ENCODE measurements at regions not wholly inside any gene's neighbourhood (a gene's known extent, or its start where the extent isn't known, plus 50 kb on each side); places are given as distances from the start of the nearest gene placed in this dataset.

DNA sequence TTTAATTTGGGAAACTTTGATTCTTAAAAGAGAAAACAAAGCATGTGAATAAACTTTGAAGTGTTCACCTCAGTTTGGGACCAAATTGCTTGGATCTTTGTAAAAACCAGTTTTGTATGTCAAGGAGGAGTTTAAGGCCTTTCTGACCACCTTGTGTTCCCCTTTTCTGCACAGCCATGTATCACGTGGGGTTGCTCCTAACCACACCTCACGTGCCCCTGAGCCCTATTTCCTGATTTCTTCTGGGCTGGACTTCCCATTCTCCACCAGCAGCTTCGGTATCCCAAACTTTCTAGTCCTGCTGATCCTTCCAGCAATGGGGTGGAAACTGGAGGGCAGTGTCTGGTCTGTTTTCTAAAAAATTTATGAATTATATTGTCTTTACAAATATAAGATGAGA is 76.4 kb upstream of the STT3B start:
- DNase-seq (ENCODE audit: low read depth, low spot score), result no peak
- H3K27me3 ChIP-seq (ENCODE audit: control insufficient read depth in 2 of 2, insufficient read depth in 2 of 2, low read length in 2 of 2), result peaks cover 2 to 7% of the 10 kb centered on the region in 2 experiments
- no peak for TF ChIP-seq POLR2A (IDR thresholded peaks at IDR 0.05; ENCODE audit: low read depth, low read length)
- TF ChIP-seq GATA2 (IDR thresholded peaks at IDR 0.05; ENCODE audit: insufficient read depth, insufficient read length, low read depth, low read length), result no peak
- no peak for TF ChIP-seq JUN (IDR thresholded peaks at IDR 0.05; ENCODE audit: borderline replicate concordance, insufficient read depth, insufficient read length, low read depth)
- TF ChIP-seq FOS (IDR thresholded peaks at IDR 0.05; ENCODE audit: borderline replicate concordance, insufficient read depth, low read length), result no peak
- no peak for TF ChIP-seq EZH2 (IDR thresholded peaks at IDR 0.05; ENCODE audit: borderline replicate concordance, low read depth, low read length, severe bottlenecking)
- TF ChIP-seq POLR2AphosphoS5 (IDR thresholded peaks at IDR 0.05; ENCODE audit: insufficient read depth, low read depth, low read length), result no peak
- TF ChIP-seq, protein P1, sequence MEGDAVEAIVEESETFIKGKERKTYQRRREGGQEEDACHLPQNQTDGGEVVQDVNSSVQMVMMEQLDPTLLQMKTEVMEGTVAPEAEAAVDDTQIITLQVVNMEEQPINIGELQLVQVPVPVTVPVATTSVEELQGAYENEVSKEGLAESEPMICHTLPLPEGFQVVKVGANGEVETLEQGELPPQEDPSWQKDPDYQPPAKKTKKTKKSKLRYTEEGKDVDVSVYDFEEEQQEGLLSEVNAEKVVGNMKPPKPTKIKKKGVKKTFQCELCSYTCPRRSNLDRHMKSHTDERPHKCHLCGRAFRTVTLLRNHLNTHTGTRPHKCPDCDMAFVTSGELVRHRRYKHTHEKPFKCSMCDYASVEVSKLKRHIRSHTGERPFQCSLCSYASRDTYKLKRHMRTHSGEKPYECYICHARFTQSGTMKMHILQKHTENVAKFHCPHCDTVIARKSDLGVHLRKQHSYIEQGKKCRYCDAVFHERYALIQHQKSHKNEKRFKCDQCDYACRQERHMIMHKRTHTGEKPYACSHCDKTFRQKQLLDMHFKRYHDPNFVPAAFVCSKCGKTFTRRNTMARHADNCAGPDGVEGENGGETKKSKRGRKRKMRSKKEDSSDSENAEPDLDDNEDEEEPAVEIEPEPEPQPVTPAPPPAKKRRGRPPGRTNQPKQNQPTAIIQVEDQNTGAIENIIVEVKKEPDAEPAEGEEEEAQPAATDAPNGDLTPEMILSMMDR (IDR thresholded peaks at IDR 0.05; ENCODE audit: extremely low read depth in 1 of 2, insufficient read depth in 1 of 2, low read depth in 1 of 2, low read length in 2 of 2), result no peak
- TF ChIP-seq MYC (IDR thresholded peaks at IDR 0.05; ENCODE audit: low read depth, low read length), result no peak
- TF ChIP-seq, protein P2, sequence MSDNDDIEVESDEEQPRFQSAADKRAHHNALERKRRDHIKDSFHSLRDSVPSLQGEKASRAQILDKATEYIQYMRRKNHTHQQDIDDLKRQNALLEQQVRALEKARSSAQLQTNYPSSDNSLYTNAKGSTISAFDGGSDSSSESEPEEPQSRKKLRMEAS (IDR thresholded peaks at IDR 0.05; ENCODE audit: insufficient read depth, insufficient read length), result no peak
- H3K27ac ChIP-seq (ENCODE audit: insufficient read depth, low read depth, low read length), result no peak overlapping the region
- intact Hi-C loops (cut with micrococcal nuclease), result no loop called here
- POLR2A ChIA-PET, result no interaction called here
- H3K9me3 ChIP-seq (replicated peaks; ENCODE audit: control insufficient read depth, insufficient read depth, low read length), result no peaks in the 10 kb centered on the region
- no peak overlapping the region for H3K4me3 ChIP-seq (replicated peaks in 1 of 3; ENCODE audit: insufficient read depth in 1 of 3, low read depth in 1 of 3, low read length in 3 of 3)
- BruUV-seq (replicated peaks), result no TSS peak
- no peaks in the 10 kb centered on the region for H3K4me1 ChIP-seq (ENCODE audit: control insufficient read depth, extremely low read depth, insufficient read depth, low read length)
- no peaks in the 10 kb centered on the region for H4K20me1 ChIP-seq (replicated peaks; ENCODE audit: control insufficient read depth, extremely low read depth, insufficient read depth, low read length)
- no peaks in the 10 kb centered on the region for H3K36me3 ChIP-seq (ENCODE audit: control insufficient read depth in 2 of 2, extremely low read depth in 1 of 2, insufficient read depth in 2 of 2, low read length in 2 of 2)
- CTCF ChIA-PET, result no interaction called here
- no peak overlapping the region for H3K4me2 ChIP-seq (ENCODE audit: insufficient read depth, low read length)
- H3K9me1 ChIP-seq (replicated peaks; ENCODE audit: control insufficient read depth, extremely low read depth, insufficient read depth, low read length), result no peaks in the 10 kb centered on the region
- no peak overlapping the region for H3K9ac ChIP-seq (replicated peaks; ENCODE audit: extremely low read depth, insufficient read depth, low read length)
- dilution Hi-C loops (cut with MboI; ENCODE audit: extremely low pct_ligation_motif_present, low sequenced_read_pairs), result no loop called here
- no peaks in the 10 kb centered on the region for H3K79me2 ChIP-seq (ENCODE audit: control insufficient read depth, insufficient read depth, low read length)
- no peak for FAIRE-seq
- no peak overlapping the region for H2AFZ ChIP-seq (ENCODE audit: low read depth, low read length)

All from endothelial cell of umbilical vein (primary cell).